ENCODE measurements at regions not wholly inside any gene's neighbourhood (a gene's known extent, or its start where the extent isn't known, plus 50 kb on each side); places are given as distances from the start of the nearest gene placed in this dataset.

DNA sequence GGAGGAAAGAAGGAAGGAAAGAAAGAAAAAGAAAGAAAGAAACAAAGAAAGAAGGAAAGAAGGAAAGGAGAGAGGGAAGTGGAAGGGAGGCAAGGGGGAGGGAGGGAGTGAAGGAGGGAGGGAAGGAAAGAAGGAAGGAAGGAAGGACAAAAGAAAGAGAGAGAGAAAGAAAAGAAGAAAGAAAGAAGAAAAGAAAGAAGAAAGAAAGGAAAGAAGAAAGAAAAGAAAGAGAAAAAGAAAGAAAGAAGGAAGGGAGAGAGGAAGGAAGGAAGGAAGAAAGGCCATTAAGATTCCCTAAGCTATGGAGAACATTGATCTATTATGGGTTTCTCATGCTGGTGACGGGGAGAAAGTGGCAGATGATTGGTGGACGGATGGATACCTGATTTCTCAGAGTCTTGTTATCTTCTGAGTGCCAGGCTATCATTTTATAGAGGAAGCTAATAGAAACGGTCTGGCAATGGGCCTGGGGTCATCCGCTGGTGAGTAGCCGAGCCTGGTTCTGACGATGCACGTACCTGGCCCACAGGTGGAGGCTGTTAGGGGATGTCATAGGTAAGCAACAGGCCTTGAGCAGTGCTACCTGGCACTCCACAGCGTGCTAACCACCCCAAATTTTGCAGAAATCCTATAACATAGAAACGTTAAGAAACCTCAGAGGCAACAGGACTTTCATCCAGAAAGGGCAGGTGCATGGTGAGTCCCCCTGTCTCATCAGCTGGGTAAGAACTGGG lies 142.9 kb downstream of the SHOX start (continued):
- TF ChIP-seq GTF2F1 (IDR thresholded peaks at IDR 0.05; ENCODE audit: borderline replicate concordance, low read depth, low read length) (no peak), HDAC2 (IDR thresholded peaks at IDR 0.05; ENCODE audit: borderline replicate concordance in 1 of 2, low read depth in 2 of 2, low read length in 2 of 2) (no peak), TAF7 (optimal IDR thresholded peaks at IDR 0.05; ENCODE audit: borderline replicate concordance, low read depth, low read length) (no peak), HDAC6 (IDR thresholded peaks at IDR 0.05; ENCODE audit: low read depth, low read length) (no peak), RFX5 (IDR thresholded peaks at IDR 0.05; ENCODE audit: borderline replicate concordance, low read depth, low read length) (no peak), SP4 (IDR thresholded peaks at IDR 0.05; ENCODE audit: low read length) (no peak), POU5F1 (IDR thresholded peaks at IDR 0.05; ENCODE audit: low read depth, low read length) (no peak)
- TF ChIP-seq, protein P1, sequence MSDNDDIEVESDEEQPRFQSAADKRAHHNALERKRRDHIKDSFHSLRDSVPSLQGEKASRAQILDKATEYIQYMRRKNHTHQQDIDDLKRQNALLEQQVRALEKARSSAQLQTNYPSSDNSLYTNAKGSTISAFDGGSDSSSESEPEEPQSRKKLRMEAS (IDR thresholded peaks at IDR 0.05) = no peak

Data from H1 (cell line).